NCI-H1694 treated with DMSO at 0.1 percent for 48 hours (cell line): ENCODE measurements at regions not wholly inside any gene's neighbourhood (a gene's known extent, or its start where the extent isn't known, plus 50 kb on each side); places are given as distances from the start of the nearest gene placed in this dataset.

ENCODE experiments used
- DNase-seq: peaks from one replicate; lab custom pipeline; 2025; lab: John Stamatoyannopoulos, UW

DNA sequence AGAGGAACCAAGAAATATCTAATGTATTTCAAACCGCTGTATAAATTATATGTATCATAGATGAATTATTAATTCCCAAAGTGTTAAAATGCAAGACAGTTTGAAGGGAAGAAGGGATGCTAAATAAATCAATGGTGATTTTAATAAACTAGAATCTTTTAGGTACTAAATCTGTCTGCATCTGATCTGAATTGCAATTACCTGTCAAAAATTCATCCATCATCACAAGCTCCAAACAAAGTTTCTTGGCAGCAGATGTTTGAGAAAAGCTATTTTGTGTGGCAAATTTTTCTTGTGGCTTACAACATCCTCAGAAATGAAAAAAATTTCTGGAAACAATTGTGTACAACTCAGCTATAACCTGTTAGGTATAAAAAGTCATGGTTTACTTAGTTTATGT is 816.0 kb upstream of the NDST4 start:
- DNase-seq: no peak

DNA sequence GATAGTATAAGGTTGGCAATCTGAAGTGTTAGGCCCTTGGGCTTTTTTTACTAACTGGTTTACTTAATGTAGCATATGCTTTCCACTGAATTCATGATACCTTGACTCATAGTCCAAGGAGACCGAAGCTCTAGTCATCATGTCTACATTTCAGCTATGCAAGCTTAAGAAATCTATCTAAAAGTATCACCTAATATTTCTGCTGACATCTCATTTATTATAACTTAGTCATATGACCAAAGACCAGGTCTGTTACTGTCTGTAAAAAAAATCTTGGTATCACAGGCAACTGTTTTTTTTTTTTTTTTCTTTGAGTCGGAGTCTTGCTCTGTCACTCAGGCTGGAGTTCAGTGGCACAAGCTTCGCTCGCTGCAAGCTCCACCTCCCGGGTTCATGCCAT is 814.0 kb upstream of the NDST4 start:
- no peak for DNase-seq

DNA sequence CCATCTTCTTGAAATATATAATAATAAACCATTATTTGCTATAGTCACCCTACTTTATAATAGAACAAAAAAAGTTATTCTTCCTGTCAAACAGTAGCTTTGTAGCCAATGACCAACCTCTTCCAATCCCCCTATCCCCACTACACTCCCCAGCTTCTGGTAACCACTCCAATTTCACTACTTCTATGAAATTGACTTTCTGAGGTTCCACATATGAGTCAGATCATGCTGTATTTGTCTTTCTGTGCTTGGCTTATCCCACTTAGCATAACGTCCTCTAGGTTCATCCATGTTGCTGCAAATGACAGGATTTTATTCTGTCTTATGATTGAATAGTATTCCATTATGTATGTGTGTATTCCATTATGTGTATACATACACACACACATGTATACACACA is 809.7 kb upstream of the NDST4 start:
- DNase-seq: no peak

DNA sequence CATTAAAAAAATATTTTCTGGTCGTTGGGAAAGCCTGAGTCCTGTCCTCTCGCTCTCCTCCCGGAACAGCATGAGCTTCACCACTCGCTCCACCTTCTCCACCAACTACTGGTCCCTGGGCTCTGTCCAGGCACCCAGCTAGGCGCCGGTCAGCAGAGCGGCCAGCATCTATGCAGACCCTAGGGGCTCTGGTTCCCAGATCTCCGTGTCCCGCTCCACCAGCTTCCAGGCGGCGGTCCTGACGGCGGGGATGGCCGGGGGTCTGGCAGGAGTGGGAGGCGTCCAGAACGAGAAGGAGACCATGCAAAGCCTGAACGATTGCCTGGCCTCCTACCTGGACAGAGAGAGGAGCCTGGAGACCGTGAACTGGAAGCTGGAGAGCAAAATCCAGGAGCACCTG is 807.2 kb upstream of the NDST4 start:
- no peak for DNase-seq

DNA sequence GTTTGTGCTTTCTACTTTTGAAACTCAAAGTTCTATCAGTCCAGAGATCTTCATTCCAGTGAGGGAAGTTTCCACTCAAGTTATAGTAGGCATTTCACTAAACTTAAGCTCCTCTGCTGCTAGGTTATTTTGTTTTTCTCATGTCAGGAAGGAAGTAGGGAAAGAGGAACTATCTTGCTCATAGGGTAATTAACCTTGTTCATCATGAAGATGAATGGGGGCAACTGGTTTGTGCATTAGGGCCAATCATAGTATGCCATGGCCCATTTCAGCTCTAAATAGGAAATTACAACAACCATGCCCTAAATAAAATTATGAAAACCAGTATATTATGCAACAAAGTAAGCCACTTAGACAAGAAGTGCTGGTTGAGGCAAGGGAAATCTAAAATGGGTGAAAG is 804.7 kb upstream of the NDST4 start:
- no peak for DNase-seq

DNA sequence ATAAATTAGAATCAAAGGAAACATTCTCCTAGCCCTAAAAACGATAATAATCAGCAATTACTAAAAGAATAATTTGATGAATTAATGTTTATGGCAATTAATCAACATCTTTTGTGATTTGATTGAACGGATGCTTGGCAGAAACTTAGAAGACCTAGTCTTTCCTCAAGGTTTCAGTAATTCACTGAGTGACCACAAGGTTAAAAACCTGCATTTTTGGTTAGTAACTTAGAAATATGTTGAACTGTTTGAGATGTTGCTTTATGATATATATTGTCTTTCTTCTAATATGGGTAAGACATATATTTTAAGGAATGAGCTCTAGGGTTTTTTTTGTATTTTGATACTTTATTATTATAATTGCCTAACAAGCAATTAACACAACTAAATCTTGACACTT is 793.0 kb upstream of the NDST4 start:
- no peak for DNase-seq

DNA sequence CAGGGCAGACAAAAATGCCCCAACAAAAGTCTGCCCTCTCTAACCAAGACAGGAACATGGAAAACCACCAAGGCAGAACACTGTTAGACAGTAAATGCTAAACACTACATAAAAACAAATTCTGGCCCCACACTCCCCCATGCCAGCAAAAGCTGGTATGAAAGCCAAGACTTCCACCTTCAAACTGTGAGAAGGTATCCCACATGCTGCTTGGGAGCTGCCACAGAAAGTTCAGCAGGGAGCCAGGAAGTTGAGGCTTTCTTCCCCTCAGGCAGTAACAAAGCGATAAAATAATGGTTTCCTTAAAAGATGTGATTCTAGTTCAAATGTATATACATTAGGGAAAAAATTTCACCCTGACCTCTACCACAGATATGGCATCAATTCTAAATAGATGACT is 770.4 kb upstream of the NDST4 start:
- no peak for DNase-seq

DNA sequence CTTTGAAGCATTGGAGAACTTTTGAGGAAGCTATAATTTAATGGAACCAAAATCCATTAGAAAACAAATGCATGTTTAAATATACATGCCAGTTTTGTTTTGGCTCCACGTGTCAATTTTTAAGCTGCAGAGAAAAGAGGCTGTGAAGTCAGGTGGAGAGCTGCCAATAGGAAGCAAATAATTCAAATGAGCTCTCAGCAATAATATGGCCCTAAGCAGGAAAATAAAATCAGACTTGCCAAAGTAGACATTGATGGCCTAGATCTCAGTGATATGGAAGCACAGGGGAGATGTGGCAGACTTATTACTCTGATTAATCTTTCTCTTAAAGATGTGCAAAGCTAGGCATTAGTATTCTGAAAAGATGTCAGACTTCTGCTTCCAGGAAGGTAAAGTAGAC is 769.8 kb upstream of the NDST4 start:
- DNase-seq: no peak

DNA sequence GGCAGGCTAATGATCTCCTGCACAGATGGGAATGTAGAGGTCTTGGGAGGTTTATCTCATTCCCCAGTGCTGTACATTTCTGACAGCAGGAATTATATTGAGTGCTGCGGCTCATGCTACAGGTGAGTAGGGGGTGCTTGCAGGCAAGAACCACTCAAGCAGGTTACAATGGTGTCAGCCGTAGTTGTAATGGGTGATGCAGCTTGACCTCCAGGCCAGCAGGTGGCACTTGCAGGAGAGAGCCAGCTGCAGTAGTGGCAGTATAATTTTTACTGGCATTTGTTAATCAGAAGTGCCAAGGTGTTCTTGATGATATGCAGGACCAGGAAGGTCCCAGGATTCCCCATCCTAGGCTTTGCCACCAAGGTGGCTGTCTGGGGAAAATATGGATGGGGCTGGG is 759.6 kb upstream of the NDST4 start:
- DNase-seq: no peak

DNA sequence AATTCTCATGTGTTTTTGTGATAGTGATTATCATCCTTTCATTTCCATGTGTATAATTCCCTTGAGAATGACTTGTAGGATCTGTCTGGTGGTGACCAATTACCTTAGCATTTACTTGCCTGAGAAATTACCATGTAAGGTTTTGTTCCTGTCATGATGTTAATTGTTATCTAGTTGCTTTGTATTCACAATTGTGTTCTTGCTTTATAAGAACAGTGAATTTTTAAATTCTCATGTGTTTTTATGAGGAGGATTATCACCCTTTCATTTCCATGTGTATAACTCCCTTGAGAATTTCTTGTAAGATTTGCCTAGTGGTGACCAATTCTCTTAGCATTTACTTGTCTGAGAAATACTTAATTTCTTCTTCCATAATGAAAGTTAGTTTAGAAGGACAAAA is 758.2 kb upstream of the NDST4 start:
- no peak for DNase-seq

DNA sequence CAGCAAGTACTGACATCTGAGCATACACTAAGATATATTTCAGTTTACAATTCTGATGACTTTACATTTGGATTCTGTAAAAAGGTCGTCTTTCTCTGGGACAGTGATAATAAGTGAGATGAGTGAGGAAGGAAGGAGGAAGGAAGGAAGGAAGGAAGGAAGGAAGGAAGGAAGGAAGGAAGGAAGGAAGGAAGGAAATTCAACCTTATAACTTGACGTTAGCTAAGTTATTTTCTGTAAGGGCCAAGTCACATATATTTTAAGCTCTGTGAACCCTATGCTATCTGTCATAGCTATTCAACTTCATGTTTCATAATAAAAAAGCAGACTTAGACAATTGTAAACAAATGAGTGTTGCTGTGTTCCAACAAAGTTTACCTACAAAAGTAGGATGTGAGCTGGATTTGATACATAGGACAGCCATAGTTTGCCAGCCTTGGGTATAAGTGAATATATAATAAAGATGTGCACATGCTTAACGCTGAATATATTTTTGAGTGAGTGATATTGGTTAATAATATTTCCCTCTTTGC is 753.0 kb upstream of the NDST4 start:
- DNase-seq: no peak

DNA sequence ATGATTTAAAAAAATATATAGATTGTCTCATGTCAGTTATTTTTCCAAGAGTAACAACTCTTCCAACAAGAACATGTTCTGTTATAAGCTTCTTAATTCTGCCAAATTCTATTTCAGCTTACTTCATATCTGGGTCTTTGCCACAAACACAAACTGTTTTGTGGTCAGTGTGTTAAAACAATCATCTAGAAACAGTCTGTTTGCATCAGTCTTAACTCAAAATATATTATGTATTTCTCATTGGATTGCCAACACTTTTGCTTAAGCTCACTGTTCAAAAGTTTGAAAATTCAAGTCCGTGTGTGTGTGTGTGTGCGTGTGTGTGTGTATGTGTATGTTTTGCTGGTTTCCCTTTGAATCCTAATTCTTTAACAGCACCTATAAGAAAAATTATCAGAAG is 752.3 kb upstream of the NDST4 start:
- DNase-seq: no peak

DNA sequence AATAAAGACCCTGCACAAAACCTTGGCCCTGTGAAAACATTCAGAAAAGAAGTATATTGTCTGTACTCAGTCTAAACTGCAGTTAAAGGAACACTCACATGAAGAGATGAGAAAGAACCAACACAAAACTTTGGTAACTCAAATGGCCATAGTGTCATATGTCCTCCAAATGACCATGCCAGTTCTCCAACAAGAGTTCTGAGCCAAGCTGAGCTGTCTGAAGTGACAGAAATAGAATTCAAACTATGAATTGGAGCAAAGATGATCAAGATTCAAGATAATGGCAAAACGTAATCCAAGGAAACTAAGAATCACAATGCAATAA is 739.3 kb upstream of the NDST4 start:
- DNase-seq: no peak

DNA sequence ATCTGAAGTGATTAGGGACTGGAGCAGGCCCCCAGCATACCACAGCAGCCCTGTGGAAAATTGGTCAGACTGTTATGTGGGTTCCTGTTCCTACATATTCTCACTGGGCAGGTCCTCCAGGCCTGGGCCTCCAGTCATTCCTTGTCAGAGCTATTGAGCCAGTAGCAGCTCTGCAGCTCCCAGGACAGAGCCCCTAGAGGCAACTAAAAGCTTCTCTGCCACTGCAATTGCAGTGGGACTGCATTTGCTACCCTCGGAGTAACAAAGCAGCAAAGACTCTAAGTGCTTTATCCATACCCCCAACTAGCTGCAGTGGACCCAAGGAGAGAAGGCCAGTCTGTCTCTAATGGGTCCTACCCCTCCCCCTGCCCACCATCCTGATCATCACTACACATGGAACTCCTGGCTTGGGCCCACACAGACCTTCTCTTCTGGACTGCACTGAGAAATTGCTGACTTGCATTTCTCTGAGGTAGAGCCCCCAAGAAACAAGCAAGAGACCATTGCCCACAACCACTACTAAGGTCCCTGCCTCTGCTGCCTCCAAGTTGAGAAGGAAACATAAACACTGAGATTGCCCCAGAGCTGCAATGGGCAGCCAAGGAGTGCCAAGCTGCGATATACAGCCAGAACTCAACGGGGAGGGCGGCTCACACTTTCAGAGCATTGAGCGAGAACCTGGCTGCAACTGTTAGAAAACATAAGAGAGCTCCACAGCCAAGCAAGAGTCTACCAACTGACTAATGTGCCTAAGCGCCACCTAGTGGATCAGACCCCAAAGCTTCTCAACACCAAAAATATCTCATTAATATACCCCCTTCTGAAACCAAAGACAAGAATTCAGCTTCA is 738.7 kb upstream of the NDST4 start:
- peak; percentile 35 for DNase-seq

DNA sequence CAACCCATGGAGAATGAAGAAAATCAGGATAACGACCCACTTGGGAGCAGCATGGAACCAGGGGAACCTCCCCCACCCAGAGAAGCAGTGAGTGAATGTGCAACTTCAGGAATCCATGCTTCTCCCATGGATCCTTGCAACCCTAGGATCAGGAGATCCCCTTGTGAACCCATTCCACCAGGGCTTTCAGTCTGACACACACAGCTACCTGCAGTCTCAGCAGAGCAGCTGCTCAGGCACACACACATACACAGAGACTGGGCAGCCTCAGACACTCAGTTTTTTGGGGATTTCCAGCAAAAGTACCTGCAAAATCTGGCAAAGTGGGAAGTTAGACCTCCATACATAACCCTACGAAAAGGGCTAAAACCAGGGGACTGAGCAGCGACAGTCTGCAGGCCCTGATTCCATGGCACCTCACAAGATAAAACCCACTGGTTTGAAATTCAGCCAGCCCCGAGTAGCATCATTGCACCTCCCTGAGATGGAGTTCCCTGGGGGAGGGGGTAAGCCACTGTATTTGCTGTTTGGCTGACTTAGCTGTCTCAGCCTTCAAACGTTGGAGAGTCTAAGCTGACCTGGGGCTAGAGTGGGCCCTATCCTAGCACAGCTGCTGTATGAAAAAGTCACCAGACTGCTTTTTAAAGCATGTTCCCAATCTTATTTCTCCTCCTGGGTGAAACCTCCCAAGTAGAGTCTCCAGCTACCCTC is 737.5 kb upstream of the NDST4 start:
- DNase-seq: no peak

DNA sequence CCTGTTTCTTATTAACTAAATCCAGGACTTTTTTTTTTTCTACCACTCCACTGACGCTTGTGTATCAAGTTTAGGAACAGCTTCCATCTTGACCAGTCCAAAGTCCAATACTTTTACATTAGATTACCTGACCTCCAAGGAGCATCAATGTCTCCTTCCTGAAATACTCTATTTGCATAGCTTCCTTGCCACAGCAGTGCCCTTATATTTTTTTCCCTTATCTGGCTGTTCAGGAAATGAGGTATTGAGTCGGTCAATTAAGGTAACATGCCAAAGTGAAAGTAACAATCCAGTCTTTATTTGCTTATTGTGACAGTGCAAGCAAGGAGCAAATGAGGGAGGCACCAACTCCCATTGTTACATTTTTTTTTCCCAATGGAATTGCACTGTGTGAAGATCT is 730.8 kb upstream of the NDST4 start:
- no peak for DNase-seq

DNA sequence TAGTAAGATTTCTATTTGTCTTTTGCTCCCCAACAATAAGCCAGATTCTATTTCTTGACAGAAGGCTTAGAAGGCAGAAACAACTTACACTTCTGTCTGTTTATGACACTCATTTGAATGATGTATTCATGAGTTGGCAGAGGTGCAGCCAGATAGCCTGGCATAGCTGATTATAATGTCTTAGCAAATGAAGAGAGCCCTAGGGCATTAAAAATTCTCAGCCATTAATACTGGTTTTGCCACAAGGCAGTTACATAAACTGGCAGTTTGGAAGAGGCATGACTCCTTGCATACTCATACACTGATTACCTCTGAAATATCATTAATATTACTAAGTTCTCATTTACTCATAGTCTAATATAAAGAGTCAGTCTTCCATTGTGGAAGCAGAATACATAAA is 728.5 kb upstream of the NDST4 start:
- no peak for DNase-seq

DNA sequence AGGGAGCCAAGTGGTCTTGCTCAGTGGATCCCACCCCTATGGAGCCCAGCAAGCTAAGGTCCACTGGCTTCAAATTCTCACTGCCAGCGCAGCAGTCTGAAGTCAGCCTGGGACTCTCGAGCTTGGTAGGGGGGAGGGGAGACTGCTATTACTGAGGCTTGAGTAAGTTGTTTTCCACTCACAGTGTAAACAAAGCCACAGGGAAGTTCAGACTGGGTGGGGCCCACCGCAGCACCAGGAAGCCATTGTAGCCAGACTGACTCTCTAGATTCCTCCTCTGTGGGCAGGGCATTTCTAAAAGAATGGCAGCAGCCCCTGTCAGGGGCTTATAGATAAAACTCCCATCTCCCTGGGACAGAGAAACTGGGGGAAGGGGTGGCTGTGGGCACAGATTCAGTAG is 721.0 kb upstream of the NDST4 start:
- no peak for DNase-seq

DNA sequence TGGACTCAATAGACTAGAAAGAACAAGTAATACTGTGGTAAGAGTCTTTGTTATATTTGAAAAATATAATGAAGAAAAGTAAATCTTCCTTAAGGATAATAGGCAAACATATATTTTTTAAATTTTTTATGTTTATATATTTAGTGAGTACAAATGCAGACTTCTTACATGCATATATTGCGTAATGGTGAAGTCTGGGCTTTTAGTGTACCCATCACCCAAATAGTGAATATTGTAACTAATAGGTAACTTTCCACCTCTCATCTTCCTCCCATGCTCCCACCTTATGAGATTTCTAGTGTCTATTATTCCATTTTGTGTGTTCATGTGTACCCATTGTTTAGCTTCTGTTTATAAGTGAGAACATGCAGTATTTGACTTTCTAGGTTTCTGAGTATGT is 711.2 kb upstream of the NDST4 start:
- DNase-seq: no peak

DNA sequence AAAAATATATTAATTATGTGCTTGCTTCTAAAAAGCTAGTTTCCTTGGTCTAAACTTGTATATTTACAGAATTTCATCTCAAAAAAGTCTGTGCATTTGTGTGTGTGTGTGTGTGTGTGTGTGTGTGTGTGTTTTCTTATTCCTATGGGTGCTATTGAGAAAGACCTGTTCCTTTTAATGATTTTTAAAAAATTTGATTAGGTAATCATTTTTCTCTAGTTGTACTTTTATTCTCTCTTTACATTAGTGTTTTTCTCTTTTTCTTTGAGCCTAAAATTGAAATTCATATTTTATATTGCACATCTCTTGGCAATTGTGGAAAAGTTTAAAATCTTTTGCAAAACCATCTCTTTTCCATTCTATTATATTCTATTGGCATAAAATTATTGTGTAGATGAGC is 690.4 kb upstream of the NDST4 start:
- DNase-seq: no peak

DNA sequence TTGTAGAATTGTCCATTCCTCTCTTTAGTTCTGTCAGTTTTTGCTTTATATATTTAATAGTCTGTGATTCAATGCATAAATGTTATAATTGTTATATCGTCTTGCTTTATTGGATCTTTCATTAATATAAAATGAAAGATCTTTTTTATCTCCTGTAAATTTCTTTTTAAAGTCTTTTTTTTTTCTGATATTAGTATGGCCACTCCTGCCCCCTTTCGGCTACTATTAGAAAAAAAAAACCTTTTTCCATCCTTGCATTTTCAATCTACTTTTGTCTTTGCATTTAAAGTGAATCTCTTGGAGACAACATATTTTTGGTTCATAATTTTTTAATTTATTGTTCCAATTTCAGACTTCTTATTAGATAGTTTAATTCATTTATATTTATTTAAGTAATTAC is 677.4 kb upstream of the NDST4 start:
- DNase-seq: no peak

DNA sequence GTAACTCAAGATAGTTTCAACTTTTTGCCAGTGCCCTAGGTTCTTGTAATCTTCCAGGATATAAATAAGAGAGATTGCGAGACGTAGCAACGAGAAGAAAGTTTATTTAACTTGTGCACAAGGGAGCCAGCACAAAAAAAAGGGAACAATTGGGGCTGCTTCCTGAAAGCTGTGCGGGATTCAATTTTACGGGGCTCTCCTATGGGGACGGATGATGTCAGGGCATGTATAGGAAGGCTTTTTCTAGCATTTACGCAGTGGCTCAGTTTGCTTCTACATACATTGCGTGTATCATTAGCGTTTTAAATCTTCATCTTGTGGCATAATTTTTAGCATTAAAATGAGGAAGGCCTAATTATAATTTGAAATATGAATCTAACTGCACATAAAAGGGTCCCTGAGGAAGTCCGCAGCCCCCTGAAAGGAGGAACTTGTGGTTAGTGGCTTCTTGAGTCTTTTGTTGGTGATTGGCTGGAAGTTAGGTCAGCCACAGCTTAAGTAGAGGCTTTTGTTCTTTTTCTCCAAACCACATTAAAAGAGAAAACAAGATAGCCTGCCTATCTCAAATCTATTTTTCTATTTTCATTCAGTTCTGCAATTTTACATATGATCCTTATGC is 668.2 kb upstream of the NDST4 start:
- DNase-seq: no peak

DNA sequence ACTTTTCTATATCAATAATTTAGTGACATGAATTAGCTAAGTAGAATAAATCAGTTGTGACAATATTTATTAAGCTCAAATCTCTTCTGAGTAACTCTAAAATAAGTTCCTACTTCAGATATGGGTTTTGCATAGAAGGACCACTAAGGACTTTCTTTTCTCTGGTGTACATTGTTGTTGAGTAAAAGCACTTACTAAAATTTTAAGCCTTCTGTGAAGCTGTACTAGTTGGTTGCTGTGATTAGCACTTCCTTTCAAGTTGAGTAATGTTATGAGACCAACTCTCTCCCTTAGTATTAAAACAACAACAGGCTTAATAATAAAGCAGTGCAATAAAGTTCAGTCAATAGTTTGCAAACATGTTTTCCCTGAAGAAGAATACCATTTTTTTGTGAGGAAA is 667.4 kb upstream of the NDST4 start:
- DNase-seq: no peak
